ENCODE measurements at regions not wholly inside any gene's neighbourhood (a gene's known extent, or its start where the extent isn't known, plus 50 kb on each side); places are given as distances from the start of the nearest gene placed in this dataset.
A peak's percentile ranks its signal among the peaks of the same experiment; 100 is the strongest.

GRCh38 chr13:46964789-46965527, 68.1 kb upstream of the HTR2A start:
- TF ChIP-seq CTCF (IDR thresholded peaks at IDR 0.05) (no peak), POLR2A (IDR thresholded peaks at IDR 0.05) (no peak)
- no peaks in the 10 kb centered on the region for H3K9me3 ChIP-seq (replicated peaks in 1 of 3)
- intact Hi-C loops (cut with DNase I): no loop called here
- H3K27me3 ChIP-seq: no peaks in the 10 kb centered on the region
- H3K4me3 ChIP-seq: no peak overlapping the region
- H3K4me1 ChIP-seq (replicated peaks in 1 of 2): no peaks in the 10 kb centered on the region
- no peak for DNase-seq
- WGBS, 4 donors: 45 to 48% (median 46%) methylated on average over 2 of the region's 2 CpGs
- no peak overlapping the region for H3K27ac ChIP-seq
- H3K36me3 ChIP-seq (replicated peaks in 1 of 2): no peaks in the 10 kb centered on the region

- intact Hi-C loops (cut with DNase I): no loop called here
- Histone ChIP-seq H3K36me3 (replicated peaks in 1 of 2) (no peaks in the 10 kb centered on the region), H3K9me3 (replicated peaks in 1 of 3) (no peaks in the 10 kb centered on the region), H3K4me1 (replicated peaks in 1 of 2) (no peaks in the 10 kb centered on the region), H3K4me3 (no peak overlapping the region), H3K27ac (no peak overlapping the region), H3K27me3 (no peaks in the 10 kb centered on the region)
- no peak for TF ChIP-seq CTCF (IDR thresholded peaks at IDR 0.05)
- TF ChIP-seq POLR2A (IDR thresholded peaks at IDR 0.05): no peak
- DNase-seq: no peak
- WGBS, 4 donors: 74 to 92% (median 81%) methylated on average over 3 to 4 of the region's 4 CpGs
Measured at GRCh38 chr13:46963904-46964303, 67.1 kb upstream of the HTR2A start.

GRCh38 chr13:46962281-46962941, 65.6 kb upstream of the HTR2A start:
- 75 to 82% (median 79%) methylated on average over 6 of the region's 6 CpGs for WGBS, 4 donors
- Histone ChIP-seq H3K27ac (no peak overlapping the region), H3K27me3 (no peaks in the 10 kb centered on the region), H3K4me3 (no peak overlapping the region), H3K4me1 (replicated peaks in 1 of 2) (no peaks in the 10 kb centered on the region), H3K9me3 (replicated peaks in 1 of 3) (no peaks in the 10 kb centered on the region), H3K36me3 (replicated peaks in 1 of 2) (no peaks in the 10 kb centered on the region)
- intact Hi-C loops (cut with DNase I): no loop called here
- no peak for DNase-seq
- TF ChIP-seq POLR2A (IDR thresholded peaks at IDR 0.05) (no peak), CTCF (IDR thresholded peaks at IDR 0.05) (no peak)

GRCh38 chr13:46961719-46962118, 64.9 kb upstream of the HTR2A start:
- intact Hi-C loops (cut with DNase I): no loop called here
- H3K27ac ChIP-seq: no peak overlapping the region

More at GRCh38 chr13:46961719-46962118, 64.9 kb upstream of the HTR2A start:
- DNase-seq: peak in 2 of 7 donors; percentile 2 to 17
- no peaks in the 10 kb centered on the region for H3K9me3 ChIP-seq (replicated peaks in 1 of 3)
- WGBS, 4 donors: 40 to 46% (median 44%) methylated on average over 2 of the region's 2 CpGs
- H3K4me3 ChIP-seq: no peak overlapping the region
- TF ChIP-seq CTCF (IDR thresholded peaks at IDR 0.05) (no peak), POLR2A (IDR thresholded peaks at IDR 0.05) (no peak)
- no peaks in the 10 kb centered on the region for H3K36me3 ChIP-seq (replicated peaks in 1 of 2)
- no peaks in the 10 kb centered on the region for H3K4me1 ChIP-seq (replicated peaks in 1 of 2)
- H3K27me3 ChIP-seq: no peaks in the 10 kb centered on the region

All from adrenal gland (tissue), 9 donors.